ENCODE measurements at regions not wholly inside any gene's neighbourhood (a gene's known extent, or its start where the extent isn't known, plus 50 kb on each side); places are given as distances from the start of the nearest gene placed in this dataset.

- no peak for DNase-seq (ENCODE audit: low spot score)
These were observed 154.8 kb downstream of the SALL1 start for GRCh38 chr16:50996166-50996829.

- DNase-seq (ENCODE audit: low spot score), result no peak
These were observed 156.1 kb downstream of the SALL1 start for GRCh38 chr16:50994995-50995394.

- DNase-seq (ENCODE audit: low spot score), result no peak
These were observed 158.6 kb downstream of the SALL1 start for GRCh38 chr16:50992350-50993032.

- no peak for DNase-seq (ENCODE audit: low spot score)
These were observed 159.6 kb downstream of the SALL1 start for GRCh38 chr16:50991436-50991835.

GRCh38 chr16:50991006-50991405 lies 160.1 kb downstream of the SALL1 start:
- no peak for DNase-seq (ENCODE audit: low spot score)

- DNase-seq (ENCODE audit: low spot score), result no peak
These were observed 162.0 kb downstream of the SALL1 start for GRCh38 chr16:50989047-50989446.

GRCh38 chr16:50988441-50988840 lies 162.6 kb downstream of the SALL1 start:
- no peak for DNase-seq (ENCODE audit: low spot score)

GRCh38 chr16:50986453-50986852 lies 164.6 kb downstream of the SALL1 start:
- DNase-seq (ENCODE audit: low spot score), result no peak

GRCh38 chr16:50985733-50986132 lies 165.3 kb downstream of the SALL1 start:
- DNase-seq (ENCODE audit: low spot score), result no peak

- DNase-seq (ENCODE audit: low spot score), result no peak
These were observed 166.4 kb downstream of the SALL1 start for GRCh38 chr16:50984688-50985087.

- no peak for DNase-seq (ENCODE audit: low spot score)
These were observed 168.3 kb downstream of the SALL1 start for GRCh38 chr16:50982808-50983207.

- no peak for DNase-seq (ENCODE audit: low spot score)
These were observed 169.1 kb downstream of the SALL1 start for GRCh38 chr16:50981951-50982350.

GRCh38 chr16:50980666-50981065 lies 170.4 kb downstream of the SALL1 start:
- DNase-seq (ENCODE audit: low spot score), result no peak

GRCh38 chr16:50979806-50980620 lies 171.1 kb downstream of the SALL1 start:
- DNase-seq (ENCODE audit: low spot score), result no peak

- DNase-seq (ENCODE audit: low spot score), result no peak
These were observed 173.9 kb downstream of the SALL1 start for GRCh38 chr16:50977138-50977537.

- DNase-seq (ENCODE audit: low spot score), result no peak
These were observed 176.5 kb downstream of the SALL1 start for GRCh38 chr16:50974438-50975036.

GRCh38 chr16:50972876-50973275 lies 178.2 kb downstream of the SALL1 start:
- DNase-seq (ENCODE audit: low spot score), result no peak

- DNase-seq (ENCODE audit: low spot score), result no peak
These were observed 180.8 kb downstream of the SALL1 start for GRCh38 chr16:50970281-50970680.

- DNase-seq (ENCODE audit: low spot score), result no peak
These were observed 183.1 kb downstream of the SALL1 start for GRCh38 chr16:50967827-50968612.

GRCh38 chr16:50964491-50964890 lies 186.6 kb downstream of the SALL1 start:
- no peak for DNase-seq (ENCODE audit: low spot score)

- no peak for DNase-seq (ENCODE audit: low spot score)
These were observed 189.1 kb downstream of the SALL1 start for GRCh38 chr16:50961952-50962351.

Data from CD4-positive, alpha-beta T cell treated with Interleukin-15 for 4 hours (primary cell).